ENCODE measurements at regions not wholly inside any gene's neighbourhood (a gene's known extent, or its start where the extent isn't known, plus 50 kb on each side); places are given as distances from the start of the nearest gene placed in this dataset.

DNA sequence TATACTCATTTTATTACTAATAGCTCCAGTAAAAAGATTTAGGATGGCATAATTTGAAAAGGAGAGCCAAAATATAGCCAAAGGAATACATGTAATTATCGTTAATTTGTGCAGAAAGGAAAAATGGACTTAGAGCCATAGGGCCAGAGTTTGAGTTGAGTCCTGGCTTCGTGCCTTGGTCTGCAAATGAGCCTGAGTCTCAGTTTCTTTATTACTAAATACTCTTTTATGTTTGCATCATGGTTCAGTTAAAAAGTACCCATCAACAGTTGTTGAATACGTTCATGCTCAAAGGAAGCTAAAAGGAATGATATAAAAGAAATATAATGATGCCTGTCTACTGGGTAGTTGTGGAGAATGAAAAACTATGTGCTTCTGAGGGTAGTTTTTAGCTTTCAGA, 155.7 kb upstream of the FAM78B start:
- no peak for DNase-seq
- no peak overlapping the region for H2AFZ ChIP-seq (ENCODE audit: low read length)

DNA sequence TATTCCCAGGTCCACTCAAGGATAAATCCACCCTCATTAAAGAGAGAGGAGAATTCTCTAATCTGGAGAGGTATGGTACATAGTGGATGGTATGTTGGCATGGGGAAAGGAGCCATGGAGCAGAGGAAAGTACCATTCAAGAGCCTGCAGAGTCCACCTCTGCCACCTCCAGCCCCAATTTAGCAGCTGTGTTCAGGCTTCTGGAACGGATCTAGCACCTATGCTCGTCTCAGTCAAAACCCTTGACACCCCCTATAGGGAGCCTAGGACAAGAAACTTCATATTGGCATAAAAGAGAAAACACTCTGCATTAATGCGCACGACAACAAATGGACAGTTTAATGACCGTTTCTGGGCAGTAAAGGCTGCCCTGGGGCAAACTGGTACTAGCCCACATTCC, 161.1 kb upstream of the FAM78B start:
- Histone ChIP-seq H4K20me1 (ENCODE audit: insufficient read depth, low read depth, low read length) (no peaks in the 10 kb centered on the region), H3K4me3 (ENCODE audit: low read length) (no peak overlapping the region), H3K79me2 (ENCODE audit: low read length) (no peaks in the 10 kb centered on the region), H2AFZ (ENCODE audit: low read length) (no peak overlapping the region), H3K27ac (ENCODE audit: low read length) (no peak overlapping the region), H3K36me3 (ENCODE audit: insufficient read depth, low read length) (no peaks in the 10 kb centered on the region), H3K27me3 (ENCODE audit: low read length) (no peaks in the 10 kb centered on the region), H3K9ac (ENCODE audit: low read length) (no peak overlapping the region), H3K4me1 (ENCODE audit: low read length) (no peaks in the 10 kb centered on the region), H3K9me3 (ENCODE audit: low read length) (no peaks in the 10 kb centered on the region), H3K4me2 (ENCODE audit: low read depth, low read length, poor library complexity, severe bottlenecking) (no peak overlapping the region), H3K9me2 (replicated peaks; ENCODE audit: insufficient read depth, low read length) (no peaks in the 10 kb centered on the region)
- DNase-seq = no peak

More for the DNA sequence above, 155.7 kb upstream of the FAM78B start:
- H3K4me3 ChIP-seq (ENCODE audit: low read length) = no peak overlapping the region
- no peaks in the 10 kb centered on the region for H3K27me3 ChIP-seq (ENCODE audit: low read length)
- no peaks in the 10 kb centered on the region for H3K36me3 ChIP-seq (ENCODE audit: insufficient read depth, low read length)
- H3K4me1 ChIP-seq (ENCODE audit: low read length) = no peaks in the 10 kb centered on the region
- H4K20me1 ChIP-seq (ENCODE audit: insufficient read depth, low read depth, low read length) = no peaks in the 10 kb centered on the region
- H3K9me3 ChIP-seq (ENCODE audit: low read length) = no peaks in the 10 kb centered on the region
- no peak overlapping the region for H3K27ac ChIP-seq (ENCODE audit: low read length)
- H3K79me2 ChIP-seq (ENCODE audit: low read length) = no peaks in the 10 kb centered on the region
- H3K4me2 ChIP-seq (ENCODE audit: low read depth, low read length, poor library complexity, severe bottlenecking) = no peak overlapping the region
- no peak overlapping the region for H3K9ac ChIP-seq (ENCODE audit: low read length)
- H3K9me2 ChIP-seq (replicated peaks; ENCODE audit: insufficient read depth, low read length) = no peaks in the 10 kb centered on the region

DNA sequence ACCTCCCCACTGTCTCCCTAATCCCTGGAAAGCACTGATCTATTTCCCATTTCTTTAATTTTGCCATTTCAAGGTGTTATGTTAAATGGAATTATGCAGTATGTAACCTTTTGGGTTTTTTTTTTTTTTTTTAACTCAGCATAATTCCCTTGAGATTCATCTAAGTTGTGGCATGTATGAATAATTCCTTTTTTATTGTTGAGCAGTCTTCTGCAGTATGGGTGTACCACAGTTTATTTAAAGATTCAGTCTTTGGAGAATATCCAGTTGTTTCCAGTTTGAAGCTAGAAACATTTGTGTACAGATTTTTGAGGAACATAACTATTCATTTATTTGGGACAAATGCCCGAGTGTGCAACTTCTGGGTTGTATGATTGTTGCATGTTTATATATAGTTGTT, 162.2 kb upstream of the FAM78B start:
- Histone ChIP-seq H3K9me3 (ENCODE audit: low read length) (no peaks in the 10 kb centered on the region), H3K27me3 (ENCODE audit: low read length) (no peaks in the 10 kb centered on the region), H4K20me1 (ENCODE audit: insufficient read depth, low read depth, low read length) (no peaks in the 10 kb centered on the region), H3K79me2 (ENCODE audit: low read length) (no peaks in the 10 kb centered on the region), H3K4me1 (ENCODE audit: low read length) (no peaks in the 10 kb centered on the region), H2AFZ (ENCODE audit: low read length) (no peak overlapping the region), H3K9ac (ENCODE audit: low read length) (no peak overlapping the region), H3K4me3 (ENCODE audit: low read length) (no peak overlapping the region), H3K9me2 (replicated peaks; ENCODE audit: insufficient read depth, low read length) (no peaks in the 10 kb centered on the region), H3K27ac (ENCODE audit: low read length) (no peak overlapping the region), H3K36me3 (ENCODE audit: insufficient read depth, low read length) (no peaks in the 10 kb centered on the region), H3K4me2 (ENCODE audit: low read depth, low read length, poor library complexity, severe bottlenecking) (no peak overlapping the region)
- DNase-seq = no peak

DNA sequence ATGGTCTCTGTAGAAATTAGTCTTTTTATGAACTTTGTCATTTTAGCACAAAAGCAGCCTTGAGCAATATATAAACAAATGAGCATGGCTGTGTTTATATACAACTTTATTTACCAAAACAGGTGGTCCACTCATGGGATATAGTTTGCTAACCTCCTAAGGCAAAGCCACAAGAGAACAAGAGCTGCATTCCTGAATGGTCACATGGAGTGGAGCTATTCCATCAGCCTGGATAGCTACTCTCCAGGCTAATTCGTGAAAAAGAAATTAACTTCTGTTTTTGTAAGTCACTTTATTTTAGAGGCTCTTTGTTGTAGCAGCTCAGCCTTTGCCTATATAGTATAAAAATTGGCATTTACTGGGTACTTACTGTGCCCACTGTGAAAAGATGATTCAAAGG, 163.3 kb upstream of the FAM78B start:
- Histone ChIP-seq H2AFZ (ENCODE audit: low read length) (no peak overlapping the region), H3K4me3 (ENCODE audit: low read length) (no peak overlapping the region), H3K4me1 (ENCODE audit: low read length) (no peaks in the 10 kb centered on the region), H3K4me2 (ENCODE audit: low read depth, low read length, poor library complexity, severe bottlenecking) (no peak overlapping the region), H3K27me3 (ENCODE audit: low read length) (no peaks in the 10 kb centered on the region), H3K9me2 (replicated peaks; ENCODE audit: insufficient read depth, low read length) (no peaks in the 10 kb centered on the region), H4K20me1 (ENCODE audit: insufficient read depth, low read depth, low read length) (no peaks in the 10 kb centered on the region), H3K9ac (ENCODE audit: low read length) (no peak overlapping the region), H3K9me3 (ENCODE audit: low read length) (no peaks in the 10 kb centered on the region), H3K27ac (ENCODE audit: low read length) (no peak overlapping the region), H3K79me2 (ENCODE audit: low read length) (no peaks in the 10 kb centered on the region), H3K36me3 (ENCODE audit: insufficient read depth, low read length) (no peaks in the 10 kb centered on the region)
- no peak for DNase-seq

DNA sequence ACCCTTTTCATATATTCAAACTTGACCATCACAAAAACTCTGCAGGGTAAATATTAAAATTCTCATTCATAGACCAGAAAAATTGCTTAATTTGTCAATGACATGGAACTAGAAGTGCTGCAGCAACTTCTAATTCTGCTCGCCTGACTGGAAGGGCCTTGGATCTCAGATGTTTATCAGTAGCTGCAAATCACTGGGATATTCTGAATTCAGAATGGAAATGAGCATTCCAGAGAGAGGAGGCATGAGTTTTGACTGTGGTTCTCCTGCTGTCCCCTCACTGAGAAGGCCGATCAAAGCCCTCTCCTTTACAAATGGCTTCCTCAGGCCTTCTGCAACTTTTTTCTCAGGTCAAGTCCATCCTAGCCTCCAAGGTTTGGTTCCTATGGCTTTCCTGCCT, 171.3 kb upstream of the FAM78B start:
- H2AFZ ChIP-seq (ENCODE audit: low read length) = no peak overlapping the region
- H3K79me2 ChIP-seq (ENCODE audit: low read length) = no peaks in the 10 kb centered on the region
- H3K9me2 ChIP-seq (replicated peaks; ENCODE audit: insufficient read depth, low read length) = no peaks in the 10 kb centered on the region
- no peaks in the 10 kb centered on the region for H4K20me1 ChIP-seq (ENCODE audit: insufficient read depth, low read depth, low read length)
- H3K27me3 ChIP-seq (ENCODE audit: low read length) = no peaks in the 10 kb centered on the region
- no peak overlapping the region for H3K4me3 ChIP-seq (ENCODE audit: low read length)
- no peak overlapping the region for H3K9ac ChIP-seq (ENCODE audit: low read length)
- H3K4me1 ChIP-seq (ENCODE audit: low read length) = no peaks in the 10 kb centered on the region
- H3K9me3 ChIP-seq (ENCODE audit: low read length) = no peaks in the 10 kb centered on the region
- H3K4me2 ChIP-seq (ENCODE audit: low read depth, low read length, poor library complexity, severe bottlenecking) = no peak overlapping the region
- no peak overlapping the region for H3K27ac ChIP-seq (ENCODE audit: low read length)
- DNase-seq = no peak
- no peaks in the 10 kb centered on the region for H3K36me3 ChIP-seq (ENCODE audit: insufficient read depth, low read length)

DNA sequence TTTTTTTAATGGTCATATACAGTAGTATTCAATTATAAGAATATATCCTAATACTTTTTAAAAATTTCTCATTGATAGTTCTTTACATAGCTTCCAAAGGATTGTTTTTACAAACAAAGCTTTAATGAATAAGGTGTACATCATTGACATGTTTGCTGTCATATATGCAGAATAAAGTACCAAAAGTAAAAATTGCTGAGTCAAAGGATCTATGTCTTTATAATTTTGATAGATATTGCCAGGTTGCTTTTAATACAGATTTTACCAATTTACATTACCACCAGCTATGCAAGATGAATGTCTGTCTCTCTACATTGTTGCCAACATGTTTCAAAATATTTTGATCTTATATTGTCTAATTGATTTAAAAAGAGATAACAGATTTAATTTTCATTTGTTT, 173.9 kb upstream of the FAM78B start:
- no peaks in the 10 kb centered on the region for H4K20me1 ChIP-seq (ENCODE audit: insufficient read depth, low read depth, low read length)
- H3K4me1 ChIP-seq (ENCODE audit: low read length) = no peaks in the 10 kb centered on the region
- no peaks in the 10 kb centered on the region for H3K27me3 ChIP-seq (ENCODE audit: low read length)
- no peak overlapping the region for H3K4me3 ChIP-seq (ENCODE audit: low read length)
- no peak overlapping the region for H3K4me2 ChIP-seq (ENCODE audit: low read depth, low read length, poor library complexity, severe bottlenecking)
- no peak for DNase-seq
- H3K36me3 ChIP-seq (ENCODE audit: insufficient read depth, low read length) = no peaks in the 10 kb centered on the region
- H3K9me2 ChIP-seq (replicated peaks; ENCODE audit: insufficient read depth, low read length) = no peaks in the 10 kb centered on the region
- no peaks in the 10 kb centered on the region for H3K9me3 ChIP-seq (ENCODE audit: low read length)
- H3K9ac ChIP-seq (ENCODE audit: low read length) = no peak overlapping the region
- no peak overlapping the region for H2AFZ ChIP-seq (ENCODE audit: low read length)
- no peaks in the 10 kb centered on the region for H3K79me2 ChIP-seq (ENCODE audit: low read length)
- no peak overlapping the region for H3K27ac ChIP-seq (ENCODE audit: low read length)

DNA sequence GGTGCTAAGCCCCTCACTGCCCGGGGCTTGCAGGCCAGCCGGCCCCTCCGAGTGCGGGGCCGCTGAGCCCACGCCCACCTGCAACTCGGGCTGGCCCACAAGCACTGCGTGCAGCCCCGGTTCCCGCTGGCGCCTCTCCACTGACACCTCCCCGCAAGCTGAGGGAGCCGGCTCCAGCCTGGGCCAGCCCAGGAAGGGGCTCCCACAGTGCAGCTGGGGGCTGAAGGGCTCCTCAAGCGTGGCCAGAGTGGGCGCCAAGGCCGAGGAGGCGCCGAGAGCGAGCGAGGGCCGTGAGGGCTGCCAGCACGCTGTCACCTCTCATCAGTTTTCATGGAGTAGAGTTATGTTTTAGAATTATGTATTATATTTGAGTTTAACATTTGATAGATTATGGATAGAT, 176.5 kb upstream of the FAM78B start:
- no peaks in the 10 kb centered on the region for H3K9me3 ChIP-seq (ENCODE audit: low read length)

DNA sequence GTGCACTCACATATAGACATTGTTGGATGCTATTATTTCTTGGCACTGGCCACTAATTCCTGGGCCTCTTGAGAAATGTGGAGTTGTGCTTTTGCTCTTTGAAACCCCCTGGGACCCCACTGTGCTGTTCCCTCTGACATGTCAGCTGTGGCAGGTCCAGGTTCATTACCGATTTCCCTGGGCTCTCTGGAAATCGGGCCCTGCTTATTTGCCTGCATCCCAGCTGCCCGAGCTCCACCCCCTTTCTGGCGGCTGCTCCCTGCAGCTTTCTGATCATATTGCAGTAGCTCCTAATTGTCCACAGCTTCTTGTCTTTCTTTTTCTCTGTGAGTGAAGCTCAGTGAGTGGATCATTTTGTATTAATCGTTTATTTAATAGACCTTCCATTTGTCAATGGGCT, 183.7 kb upstream of the FAM78B start:
- Histone ChIP-seq H3K4me2 (ENCODE audit: low read depth, low read length, poor library complexity, severe bottlenecking) (no peak overlapping the region), H3K79me2 (ENCODE audit: low read length) (no peaks in the 10 kb centered on the region), H3K9me2 (replicated peaks; ENCODE audit: insufficient read depth, low read length) (no peaks in the 10 kb centered on the region), H4K20me1 (ENCODE audit: insufficient read depth, low read depth, low read length) (no peaks in the 10 kb centered on the region), H3K4me3 (ENCODE audit: low read length) (no peak overlapping the region), H3K36me3 (ENCODE audit: insufficient read depth, low read length) (no peaks in the 10 kb centered on the region), H3K9me3 (ENCODE audit: low read length) (no peaks in the 10 kb centered on the region), H3K9ac (ENCODE audit: low read length) (no peak overlapping the region), H3K27ac (ENCODE audit: low read length) (no peak overlapping the region), H3K27me3 (ENCODE audit: low read length) (no peaks in the 10 kb centered on the region), H2AFZ (ENCODE audit: low read length) (no peak overlapping the region), H3K4me1 (ENCODE audit: low read length) (no peaks in the 10 kb centered on the region)
- DNase-seq = no peak

More for the DNA sequence above, 176.5 kb upstream of the FAM78B start:
- no peak for DNase-seq
- H3K79me2 ChIP-seq (ENCODE audit: low read length) = no peaks in the 10 kb centered on the region
- H3K27me3 ChIP-seq (ENCODE audit: low read length) = no peaks in the 10 kb centered on the region
- H3K4me1 ChIP-seq (ENCODE audit: low read length) = no peaks in the 10 kb centered on the region
- no peak overlapping the region for H3K4me3 ChIP-seq (ENCODE audit: low read length)
- no peaks in the 10 kb centered on the region for H3K9me2 ChIP-seq (replicated peaks; ENCODE audit: insufficient read depth, low read length)
- H3K36me3 ChIP-seq (ENCODE audit: insufficient read depth, low read length) = no peaks in the 10 kb centered on the region
- H3K27ac ChIP-seq (ENCODE audit: low read length) = no peak overlapping the region
- no peak overlapping the region for H3K9ac ChIP-seq (ENCODE audit: low read length)
- H3K4me2 ChIP-seq (ENCODE audit: low read depth, low read length, poor library complexity, severe bottlenecking) = no peak overlapping the region
- no peak overlapping the region for H2AFZ ChIP-seq (ENCODE audit: low read length)
- no peaks in the 10 kb centered on the region for H4K20me1 ChIP-seq (ENCODE audit: insufficient read depth, low read depth, low read length)

DNA sequence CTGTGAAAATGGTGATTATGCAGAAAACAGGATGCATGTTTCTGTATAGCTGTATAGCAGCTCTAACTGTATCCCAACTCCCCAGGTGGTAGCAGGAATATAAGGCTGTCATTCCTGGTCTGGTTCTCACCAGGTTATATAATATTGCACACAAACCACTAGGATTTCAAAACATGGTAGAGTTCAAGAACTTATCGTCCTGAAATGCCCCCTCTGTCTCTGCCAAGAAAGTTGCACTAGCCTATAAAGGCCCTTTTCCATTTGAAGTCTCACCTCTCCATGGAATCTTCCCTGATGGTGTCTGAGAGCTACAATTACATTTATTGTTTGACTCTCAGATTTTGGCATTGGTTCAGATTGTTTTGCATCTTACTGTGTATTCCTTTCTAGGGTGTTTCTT, 184.9 kb upstream of the FAM78B start:
- Histone ChIP-seq H3K4me1 (ENCODE audit: low read length) (no peaks in the 10 kb centered on the region), H3K4me3 (ENCODE audit: low read length) (no peak overlapping the region), H3K4me2 (ENCODE audit: low read depth, low read length, poor library complexity, severe bottlenecking) (no peak overlapping the region), H3K27me3 (ENCODE audit: low read length) (no peaks in the 10 kb centered on the region), H3K9me2 (replicated peaks; ENCODE audit: insufficient read depth, low read length) (no peaks in the 10 kb centered on the region), H3K9me3 (ENCODE audit: low read length) (no peaks in the 10 kb centered on the region), H3K36me3 (ENCODE audit: insufficient read depth, low read length) (no peaks in the 10 kb centered on the region), H3K27ac (ENCODE audit: low read length) (no peak overlapping the region), H3K79me2 (ENCODE audit: low read length) (no peaks in the 10 kb centered on the region), H2AFZ (ENCODE audit: low read length) (no peak overlapping the region), H3K9ac (ENCODE audit: low read length) (no peak overlapping the region), H4K20me1 (ENCODE audit: insufficient read depth, low read depth, low read length) (no peaks in the 10 kb centered on the region)
- no peak for DNase-seq

All from Karpas-422 (cell line).